Gastroesophageal sphincter (tissue), 3 donors: ENCODE measurements at regions not wholly inside any gene's neighbourhood (a gene's known extent, or its start where the extent isn't known, plus 50 kb on each side); places are given as distances from the start of the nearest gene placed in this dataset.

ENCODE experiments used
- POLR2A ChIP-seq, 2 donors: fragments of 450-650 bp; IDR thresholded peaks; one replicate each; pipeline ENCODE4 v1.6.1; 2017; ENCODE audit warnings: antibody characterized with exemption in 2 of 2, mild to moderate bottlenecking in 2 of 2, moderate library complexity in 1 of 2
- POLR2AphosphoS5 ChIP-seq: sonication (generic); formaldehyde crosslinking; IDR thresholded peaks from one replicate; pipeline ENCODE4 v1.6.1; 2017; ENCODE audit warnings: antibody characterized with exemption
- TF ChIP-seq, protein P1 (sequence below), 4 experiments: fragments of 200-600 bp in 2 of 4; fragments of 450-650 bp in 2 of 4; sonication (generic) in 1 of 4; IDR thresholded peaks; one replicate each; pipeline ENCODE4 v1.5.1; 2017 to 2019; ENCODE audit warnings: antibody characterized with exemption in 4 of 4, mild to moderate bottlenecking in 2 of 4, moderate library complexity in 2 of 4

DNA sequence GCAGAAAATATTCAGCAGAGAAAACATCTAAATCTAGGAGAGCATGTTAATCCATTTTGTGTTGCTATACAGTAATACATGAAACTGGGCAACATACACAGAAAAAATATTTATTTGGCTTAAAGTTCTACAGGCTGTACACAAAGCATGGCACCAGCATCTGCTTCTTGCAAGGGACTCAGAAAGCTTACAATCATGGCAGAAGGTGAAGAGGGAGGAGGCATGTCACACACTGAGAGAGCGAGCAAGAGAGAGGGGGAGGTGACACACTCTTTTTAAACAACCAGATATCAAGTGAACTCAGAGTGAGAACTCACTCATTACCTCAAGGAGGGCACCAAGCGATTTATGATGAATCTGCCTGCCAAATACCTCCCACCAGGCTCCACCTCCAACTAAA lies 94.2 kb upstream of the CNOT2 start:
- TF ChIP-seq POLR2A (IDR thresholded peaks at IDR 0.05), result no peak
- TF ChIP-seq, protein P1, sequence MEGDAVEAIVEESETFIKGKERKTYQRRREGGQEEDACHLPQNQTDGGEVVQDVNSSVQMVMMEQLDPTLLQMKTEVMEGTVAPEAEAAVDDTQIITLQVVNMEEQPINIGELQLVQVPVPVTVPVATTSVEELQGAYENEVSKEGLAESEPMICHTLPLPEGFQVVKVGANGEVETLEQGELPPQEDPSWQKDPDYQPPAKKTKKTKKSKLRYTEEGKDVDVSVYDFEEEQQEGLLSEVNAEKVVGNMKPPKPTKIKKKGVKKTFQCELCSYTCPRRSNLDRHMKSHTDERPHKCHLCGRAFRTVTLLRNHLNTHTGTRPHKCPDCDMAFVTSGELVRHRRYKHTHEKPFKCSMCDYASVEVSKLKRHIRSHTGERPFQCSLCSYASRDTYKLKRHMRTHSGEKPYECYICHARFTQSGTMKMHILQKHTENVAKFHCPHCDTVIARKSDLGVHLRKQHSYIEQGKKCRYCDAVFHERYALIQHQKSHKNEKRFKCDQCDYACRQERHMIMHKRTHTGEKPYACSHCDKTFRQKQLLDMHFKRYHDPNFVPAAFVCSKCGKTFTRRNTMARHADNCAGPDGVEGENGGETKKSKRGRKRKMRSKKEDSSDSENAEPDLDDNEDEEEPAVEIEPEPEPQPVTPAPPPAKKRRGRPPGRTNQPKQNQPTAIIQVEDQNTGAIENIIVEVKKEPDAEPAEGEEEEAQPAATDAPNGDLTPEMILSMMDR (IDR thresholded peaks at IDR 0.05), result no peak
- TF ChIP-seq POLR2AphosphoS5, result no peak
